Stomach (tissue), 8 donors: ENCODE measurements at regions not wholly inside any gene's neighbourhood (a gene's known extent, or its start where the extent isn't known, plus 50 kb on each side); places are given as distances from the start of the nearest gene placed in this dataset.

Source experiments
- DNase-seq, 2 donors: peaks; one replicate each; pipeline versions ENCODE4 v3.0.0 to v3.0.0-alpha.2; 2013 to 2019
- H3K27ac ChIP-seq, 5 donors: fragments of 200-600 bp in 4 of 5; sonication (generic) in 4 of 5; one replicate each; pipeline ENCODE4 v1.5.1; 2013 to 2019; ENCODE audit warnings: mild to moderate bottlenecking in 1 of 5, moderate library complexity in 1 of 5
- H3K27me3 ChIP-seq, 3 donors: fragments of 200-600 bp; sonication (generic); one replicate each; pipeline ENCODE4 v1.5.1; 2017 to 2019; ENCODE audit warnings: mixed run types in 1 of 3
- H3K36me3 ChIP-seq, 4 donors: fragments of 200-600 bp; sonication (generic); 1 replicate in 3 of 4; 2 replicates in 1 of 4; pipeline ENCODE4 v1.5.1; 2016 to 2019
- H3K4me1 ChIP-seq, 4 donors: fragments of 200-600 bp; sonication (generic); one replicate each; pipeline ENCODE4 v1.5.1; 2016 to 2019
- H3K4me3 ChIP-seq, 4 donors: fragments of 200-600 bp; sonication (generic) in 3 of 4; one replicate each; pipeline ENCODE4 v1.5.1; 2016 to 2019; ENCODE audit warnings: mild to moderate bottlenecking in 1 of 4
- H3K9me3 ChIP-seq, 4 donors: fragments of 200-600 bp; sonication (generic); one replicate each; pipeline ENCODE4 v1.5.1; 2016 to 2019
- CTCF ChIP-seq, 7 experiments: fragments of 450-650 bp in 4 of 7; fragments of 200-600 bp in 3 of 7; sonication (generic) in 3 of 7; IDR thresholded peaks; one replicate each; pipeline ENCODE4 v1.5.1; 2016 to 2019; ENCODE audit warnings: antibody characterized with exemption in 7 of 7, control low read depth in 2 of 7, mild to moderate bottlenecking in 1 of 7
- EP300 ChIP-seq: sonication (generic); formaldehyde crosslinking; IDR thresholded peaks from one replicate; pipeline ENCODE4 v1.6.1; 2017; ENCODE audit warnings: antibody characterized with exemption
- POLR2A ChIP-seq, 4 donors: fragments of 450-650 bp; IDR thresholded peaks; one replicate each; pipeline ENCODE4 v1.6.1; 2016; ENCODE audit warnings: antibody characterized with exemption in 4 of 4, control low read depth in 2 of 4, mild to moderate bottlenecking in 1 of 4, moderate library complexity in 1 of 4
- POLR2AphosphoS5 ChIP-seq, 3 donors: sonication (generic); formaldehyde crosslinking; IDR thresholded peaks; one replicate each; pipeline ENCODE4 v1.6.1; 2016; ENCODE audit warnings: antibody characterized with exemption in 3 of 3
- WGBS, 5 donors: extraction: QIAGEN DNeasy Blood & Tissue Kit in 3 of 5; methylation state at CpG; one replicate each; pipeline versions ENCODE4 v1.1.5 to v1.1.7; 2013 to 2018; 5-methylcytosine and 5-hydroxymethylcytosine counted together
- intact Hi-C: fragments of 100-400 bp; cut with DNase I; formaldehyde crosslinking; loops from one replicate; pipeline ENCODE4 v1.15.1; 2023; ENCODE audit warnings: low total_unique reads
- donor health status: healthy with polysubstance abuse.
- donor health status: Bipolar disorder and iron deficiency.
- donor health status: healthy.

GRCh38 chr4:160505724-160506123 lies 1402.8 kb downstream of the RAPGEF2 start:
- Histone ChIP-seq H3K36me3 (no peaks in the 10 kb centered on the region), H3K27me3 (no peaks in the 10 kb centered on the region), H3K9me3 (no peaks in the 10 kb centered on the region), H3K27ac (no peak overlapping the region), H3K4me1 (no peaks in the 10 kb centered on the region), H3K4me3 (no peak overlapping the region)
- WGBS, 5 donors, result 66 to 76% (median 71%) methylated on average over 4 of the region's 4 CpGs
- intact Hi-C loops, result no loop called here
- TF ChIP-seq POLR2A (IDR thresholded peaks at IDR 0.05), result no peak
- no peak for DNase-seq

GRCh38 chr4:160510928-160511327 lies 1408.0 kb downstream of the RAPGEF2 start:
- Histone ChIP-seq H3K36me3 (no peaks in the 10 kb centered on the region), H3K4me3 (no peak overlapping the region), H3K9me3 (no peaks in the 10 kb centered on the region), H3K27ac (no peak overlapping the region), H3K27me3 (no peaks in the 10 kb centered on the region), H3K4me1 (no peaks in the 10 kb centered on the region)
- intact Hi-C loops, result no loop called here
- no peak for DNase-seq
- TF ChIP-seq POLR2AphosphoS5 (IDR thresholded peaks at IDR 0.05) (no peak), POLR2A (IDR thresholded peaks at IDR 0.05) (no peak), EP300 (no peak), CTCF (IDR thresholded peaks at IDR 0.05) (no peak)

GRCh38 chr4:160514126-160514525 lies 1411.2 kb downstream of the RAPGEF2 start:
- H3K27me3 ChIP-seq, result no peaks in the 10 kb centered on the region
- no peak for DNase-seq
- no peak for TF ChIP-seq EP300
- H3K4me1 ChIP-seq, result no peaks in the 10 kb centered on the region
- no peaks in the 10 kb centered on the region for H3K36me3 ChIP-seq
- H3K9me3 ChIP-seq, result peaks cover 0 to 4% (median 0%) of the 10 kb centered on the region in 4 donors
- no peak overlapping the region for H3K27ac ChIP-seq
- WGBS, 5 donors, result 70 to 79% (median 71%) methylated on average over 3 of the region's 3 CpGs
- intact Hi-C loops, result no loop called here
- no peak overlapping the region for H3K4me3 ChIP-seq

- 17 to 39% (median 22%) methylated on average over 1 of the region's 1 CpG for WGBS, 5 donors
These were observed 1420.4 kb downstream of the RAPGEF2 start for GRCh38 chr4:160523231-160523630.

GRCh38 chr4:160537681-160538080 lies 1434.8 kb downstream of the RAPGEF2 start:
- no peak for DNase-seq
- Histone ChIP-seq H3K27me3 (no peaks in the 10 kb centered on the region), H3K9me3 (no peaks in the 10 kb centered on the region), H3K4me1 (no peaks in the 10 kb centered on the region), H3K36me3 (no peaks in the 10 kb centered on the region), H3K4me3 (no peak overlapping the region), H3K27ac (no peak overlapping the region)
- intact Hi-C loops, result no loop called here
- 77 to 88% (median 79%) methylated on average over 5 of the region's 5 CpGs for whole genome bisulfite sequencing, 5 donors
- TF ChIP-seq POLR2AphosphoS5 (IDR thresholded peaks at IDR 0.05), result no peak
- TF ChIP-seq EP300, result no peak
- TF ChIP-seq CTCF (IDR thresholded peaks at IDR 0.05), result no peak
- TF ChIP-seq POLR2A (IDR thresholded peaks at IDR 0.05), result no peak

More at GRCh38 chr4:160523231-160523630, 1420.4 kb downstream of the RAPGEF2 start:
- peaks cover 0 to 14% (median 5%) of the 10 kb centered on the region in 4 donors for H3K9me3 ChIP-seq
- intact Hi-C loops, result no loop called here
- H3K27me3 ChIP-seq, result no peaks in the 10 kb centered on the region
- no peak overlapping the region for H3K4me3 ChIP-seq
- DNase-seq, result no peak
- H3K36me3 ChIP-seq, result no peaks in the 10 kb centered on the region
- H3K4me1 ChIP-seq, result no peaks in the 10 kb centered on the region
- TF ChIP-seq CTCF (IDR thresholded peaks at IDR 0.05) (no peak), EP300 (no peak), POLR2AphosphoS5 (IDR thresholded peaks at IDR 0.05) (no peak), POLR2A (IDR thresholded peaks at IDR 0.05) (no peak)
- H3K27ac ChIP-seq, result no peak overlapping the region
